Lower leg skin (tissue), 4 donors: ENCODE measurements at regions not wholly inside any gene's neighbourhood (a gene's known extent, or its start where the extent isn't known, plus 50 kb on each side); places are given as distances from the start of the nearest gene placed in this dataset.

Experiments used
- DNase-seq, 2 donors: peaks; one replicate each; pipeline ENCODE4 v3.0.0-alpha.2; 2019; ENCODE audit warnings: low spot score in 2 of 2
- H3K4me3 ChIP-seq: fragments of 200-600 bp; sonication (generic); 2 replicates; pipeline ENCODE4 v1.5.1; 2017; ENCODE audit warnings: mild to moderate bottlenecking, low read depth; ENCODE audit not compliant: poor library complexity, severe bottlenecking
- CTCF ChIP-seq, 3 donors: fragments of 450-650 bp; IDR thresholded peaks; one replicate each; pipeline ENCODE4 v1.5.1; 2016; ENCODE audit warnings: antibody characterized with exemption in 3 of 3, mild to moderate bottlenecking in 3 of 3, moderate library complexity in 2 of 3
- POLR2A ChIP-seq, 2 donors: fragments of 450-650 bp; IDR thresholded peaks; one replicate each; pipeline ENCODE4 v1.6.1; 2016 to 2017; ENCODE audit warnings: antibody characterized with exemption in 2 of 2, mild to moderate bottlenecking in 1 of 2, moderate library complexity in 1 of 2
- WGBS, 2 donors: methylation state at CpG; one replicate each; pipeline ENCODE4 v1.1.5; 2018; 5-methylcytosine and 5-hydroxymethylcytosine counted together
- intact Hi-C: fragments of 100-400 bp; cut with DNase I; formaldehyde crosslinking; loops from one replicate; pipeline ENCODE4 v1.15.0; 2023; ENCODE audit warnings: low total_unique reads

GRCh38 chr1:81314513-81315233 lies 486.1 kb upstream of the ADGRL2 start:
- TF ChIP-seq CTCF (IDR thresholded peaks at IDR 0.05) (no peak), POLR2A (IDR thresholded peaks at IDR 0.05) (no peak)
- 84 to 89% methylated on average over 2 of the region's 2 CpGs for WGBS, 2 donors
- H3K4me3 ChIP-seq, result no peak overlapping the region
- no peak for DNase-seq
- intact Hi-C loops, result no loop called here

GRCh38 chr1:81313289-81313688 lies 487.4 kb upstream of the ADGRL2 start:
- intact Hi-C loops, result no loop called here
- TF ChIP-seq POLR2A (IDR thresholded peaks at IDR 0.05), result no peak
- TF ChIP-seq CTCF (IDR thresholded peaks at IDR 0.05), result no peak
- no peak for DNase-seq
- no peak overlapping the region for H3K4me3 ChIP-seq
- 85 to 93% methylated on average over 4 of the region's 4 CpGs for whole genome bisulfite sequencing, 2 donors

GRCh38 chr1:81312272-81312754 lies 488.4 kb upstream of the ADGRL2 start:
- intact Hi-C loops, result no loop called here
- TF ChIP-seq POLR2A (IDR thresholded peaks at IDR 0.05) (no peak), CTCF (IDR thresholded peaks at IDR 0.05) (no peak)
- 88 to 89% methylated on average over 8 of the region's 8 CpGs for WGBS, 2 donors
- H3K4me3 ChIP-seq, result no peak overlapping the region
- no peak for DNase-seq

GRCh38 chr1:81310250-81310649 lies 490.5 kb upstream of the ADGRL2 start:
- no peak overlapping the region for H3K4me3 ChIP-seq
- intact Hi-C loops, result no loop called here
- TF ChIP-seq CTCF (IDR thresholded peaks at IDR 0.05), result no peak
- no peak for TF ChIP-seq POLR2A (IDR thresholded peaks at IDR 0.05)
- 93 to 97% methylated on average over 1 of the region's 1 CpG for WGBS, 2 donors
- DNase-seq, result no peak

GRCh38 chr1:81308191-81308590 lies 492.5 kb upstream of the ADGRL2 start:
- no peak for TF ChIP-seq POLR2A (IDR thresholded peaks at IDR 0.05)
- no peak for TF ChIP-seq CTCF (IDR thresholded peaks at IDR 0.05)
- H3K4me3 ChIP-seq, result no peak overlapping the region
- DNase-seq, result no peak
- 58 to 86% methylated on average over 6 of the region's 6 CpGs for whole genome bisulfite sequencing, 2 donors
- intact Hi-C loops, result no loop called here

GRCh38 chr1:81307786-81308185 lies 492.9 kb upstream of the ADGRL2 start:
- no peak for TF ChIP-seq CTCF (IDR thresholded peaks at IDR 0.05)
- TF ChIP-seq POLR2A (IDR thresholded peaks at IDR 0.05), result no peak
- DNase-seq, result no peak
- intact Hi-C loops, result no loop called here
- 64 to 93% methylated on average over 5 of the region's 5 CpGs for WGBS, 2 donors
- no peak overlapping the region for H3K4me3 ChIP-seq
